Kidney epithelial cell (primary cell): ENCODE measurements at regions not wholly inside any gene's neighbourhood (a gene's known extent, or its start where the extent isn't known, plus 50 kb on each side); places are given as distances from the start of the nearest gene placed in this dataset.

Experiments used
- DNase-seq: peaks from one replicate; pipeline ENCODE4 v3.0.0-alpha.2; 2010; ENCODE audit warnings: low read depth
- H3K27me3 ChIP-seq: 2 replicates; pipeline ENCODE4 v1.6.0; 2011; ENCODE audit warnings: low read length; ENCODE audit not compliant: control insufficient read depth, insufficient read depth
- H3K36me3 ChIP-seq: 2 replicates; pipeline ENCODE4 v1.5.1; 2011; ENCODE audit warnings: low read length; ENCODE audit not compliant: control insufficient read depth, insufficient read depth
- H3K4me3 ChIP-seq: 2 replicates; pipeline ENCODE4 v1.5.1; 2011; ENCODE audit warnings: low read depth, mild to moderate bottlenecking, control low read depth, low read length
- TF ChIP-seq, protein P1 (sequence below): IDR thresholded peaks from 2 replicates; pipeline ENCODE4 v1.5.1; 2011; ENCODE audit warnings: mild to moderate bottlenecking, moderate library complexity, low read length, control low read depth, inconsistent platforms; ENCODE audit not compliant: insufficient read depth, poor library complexity, severe bottlenecking

DNA sequence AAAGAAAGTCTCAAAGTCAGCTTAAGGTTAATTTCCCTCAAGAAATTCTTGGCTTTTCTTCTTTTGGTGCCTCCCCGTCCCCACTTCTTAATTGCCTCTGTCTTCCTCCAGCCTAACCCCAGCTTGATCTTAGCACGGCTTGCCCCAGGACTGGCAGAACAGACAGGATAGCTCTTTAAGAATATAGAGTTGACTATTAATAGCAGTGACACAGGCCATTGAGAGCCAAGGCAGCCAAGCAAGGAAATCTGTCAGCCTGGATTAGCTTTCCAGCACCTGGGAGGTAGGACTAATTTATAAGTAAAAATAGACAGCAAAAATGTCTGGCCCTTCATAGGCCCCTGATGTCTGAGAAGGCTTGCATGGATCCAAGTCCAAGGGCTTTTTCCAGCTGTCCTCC, 384.6 kb upstream of the SLC30A5 start:
- TF ChIP-seq, protein P1, sequence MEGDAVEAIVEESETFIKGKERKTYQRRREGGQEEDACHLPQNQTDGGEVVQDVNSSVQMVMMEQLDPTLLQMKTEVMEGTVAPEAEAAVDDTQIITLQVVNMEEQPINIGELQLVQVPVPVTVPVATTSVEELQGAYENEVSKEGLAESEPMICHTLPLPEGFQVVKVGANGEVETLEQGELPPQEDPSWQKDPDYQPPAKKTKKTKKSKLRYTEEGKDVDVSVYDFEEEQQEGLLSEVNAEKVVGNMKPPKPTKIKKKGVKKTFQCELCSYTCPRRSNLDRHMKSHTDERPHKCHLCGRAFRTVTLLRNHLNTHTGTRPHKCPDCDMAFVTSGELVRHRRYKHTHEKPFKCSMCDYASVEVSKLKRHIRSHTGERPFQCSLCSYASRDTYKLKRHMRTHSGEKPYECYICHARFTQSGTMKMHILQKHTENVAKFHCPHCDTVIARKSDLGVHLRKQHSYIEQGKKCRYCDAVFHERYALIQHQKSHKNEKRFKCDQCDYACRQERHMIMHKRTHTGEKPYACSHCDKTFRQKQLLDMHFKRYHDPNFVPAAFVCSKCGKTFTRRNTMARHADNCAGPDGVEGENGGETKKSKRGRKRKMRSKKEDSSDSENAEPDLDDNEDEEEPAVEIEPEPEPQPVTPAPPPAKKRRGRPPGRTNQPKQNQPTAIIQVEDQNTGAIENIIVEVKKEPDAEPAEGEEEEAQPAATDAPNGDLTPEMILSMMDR = no peak
- DNase-seq = no peak
- Histone ChIP-seq H3K27me3 (no peaks in the 10 kb centered on the region), H3K36me3 (no peaks in the 10 kb centered on the region), H3K4me3 (no peak overlapping the region)

DNA sequence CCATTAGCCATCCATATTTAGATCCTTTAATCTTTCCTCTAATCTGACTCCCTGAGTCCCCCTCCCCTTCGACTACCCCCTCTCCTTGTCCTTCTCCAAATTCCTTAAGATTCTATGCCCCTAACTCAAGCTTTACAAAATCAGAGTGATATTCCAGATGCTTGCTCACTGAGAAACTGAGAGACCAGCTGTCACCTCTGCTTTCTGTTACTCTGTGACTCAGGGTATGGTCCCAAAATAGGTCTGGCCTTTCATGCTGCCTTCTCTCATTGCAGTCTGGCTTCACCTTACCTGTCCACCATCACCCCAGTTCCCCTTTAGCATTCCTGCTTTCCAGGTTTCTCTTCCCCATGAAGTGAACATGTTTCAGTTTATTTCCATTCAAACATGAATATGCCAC, 383.3 kb upstream of the SLC30A5 start:
- Histone ChIP-seq H3K4me3 (no peak overlapping the region), H3K27me3 (no peaks in the 10 kb centered on the region), H3K36me3 (no peaks in the 10 kb centered on the region)
- TF ChIP-seq, protein P1 = no peak
- DNase-seq = no peak

DNA sequence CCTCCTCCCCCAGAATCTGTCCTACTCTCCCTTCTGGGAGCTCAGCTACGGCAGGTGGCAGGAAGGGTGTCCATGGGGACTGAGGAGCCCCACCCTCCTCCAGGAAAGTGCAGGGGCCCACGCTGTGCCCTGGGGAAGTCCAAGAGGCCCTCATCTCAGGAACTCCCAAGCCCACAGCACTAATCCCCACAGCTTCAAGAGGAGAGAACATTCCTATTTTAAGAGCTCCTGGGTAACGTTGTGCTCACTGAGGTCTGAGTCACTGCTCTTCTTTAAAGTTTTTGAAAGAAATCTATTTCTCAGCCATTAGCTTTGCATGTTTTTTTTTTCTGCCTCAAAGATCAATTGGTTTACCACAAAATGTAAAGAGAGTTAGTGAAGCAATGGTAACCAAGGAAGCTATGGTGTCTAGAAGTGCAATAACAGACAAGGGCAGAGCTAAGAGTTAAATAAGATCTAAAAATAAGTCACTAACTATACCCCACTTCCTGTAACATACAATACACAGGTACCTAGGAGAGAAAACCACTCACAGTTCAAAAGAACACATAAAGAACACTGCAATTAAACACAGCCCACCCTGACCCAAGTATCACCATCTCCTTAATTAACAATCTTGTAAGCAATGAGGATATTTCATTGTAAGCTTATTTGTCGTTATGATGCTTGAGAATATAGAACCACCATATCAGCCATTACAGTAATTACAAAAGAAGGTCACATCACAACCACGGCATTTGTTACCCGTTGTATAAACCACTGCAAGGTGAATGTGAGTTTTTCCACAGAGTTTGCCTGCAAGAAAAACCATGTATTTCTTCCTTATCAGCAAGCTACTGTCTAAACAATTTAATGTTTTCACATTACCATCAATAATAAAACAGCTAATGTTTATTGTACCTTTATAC, 382.3 kb upstream of the SLC30A5 start:
- H3K27me3 ChIP-seq = no peaks in the 10 kb centered on the region
- TF ChIP-seq, protein P1 = no peak
- no peaks in the 10 kb centered on the region for H3K36me3 ChIP-seq
- peak; percentile 14 for DNase-seq
- H3K4me3 ChIP-seq = no peak overlapping the region

DNA sequence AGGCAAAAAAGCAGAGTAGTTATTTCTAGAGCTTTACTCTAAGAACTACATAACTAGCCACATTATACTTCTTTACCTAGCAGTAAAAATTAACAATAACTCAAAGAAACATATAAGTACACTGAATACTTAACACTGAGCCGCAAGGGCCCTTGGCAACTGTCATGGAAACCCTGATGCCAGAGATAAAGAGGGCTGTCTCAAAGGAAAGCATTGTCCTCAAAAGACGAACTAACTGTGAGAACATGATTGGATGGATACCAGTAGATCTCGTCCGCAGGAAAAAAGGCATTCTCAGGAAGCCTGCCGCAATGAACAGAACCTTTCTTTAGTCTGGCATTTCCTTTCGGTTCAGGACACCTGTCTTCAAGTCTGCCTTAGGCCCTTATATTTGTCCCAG, 379.0 kb upstream of the SLC30A5 start:
- DNase-seq = no peak
- H3K4me3 ChIP-seq = no peak overlapping the region
- H3K27me3 ChIP-seq = no peaks in the 10 kb centered on the region
- TF ChIP-seq, protein P1 = no peak
- no peaks in the 10 kb centered on the region for H3K36me3 ChIP-seq

DNA sequence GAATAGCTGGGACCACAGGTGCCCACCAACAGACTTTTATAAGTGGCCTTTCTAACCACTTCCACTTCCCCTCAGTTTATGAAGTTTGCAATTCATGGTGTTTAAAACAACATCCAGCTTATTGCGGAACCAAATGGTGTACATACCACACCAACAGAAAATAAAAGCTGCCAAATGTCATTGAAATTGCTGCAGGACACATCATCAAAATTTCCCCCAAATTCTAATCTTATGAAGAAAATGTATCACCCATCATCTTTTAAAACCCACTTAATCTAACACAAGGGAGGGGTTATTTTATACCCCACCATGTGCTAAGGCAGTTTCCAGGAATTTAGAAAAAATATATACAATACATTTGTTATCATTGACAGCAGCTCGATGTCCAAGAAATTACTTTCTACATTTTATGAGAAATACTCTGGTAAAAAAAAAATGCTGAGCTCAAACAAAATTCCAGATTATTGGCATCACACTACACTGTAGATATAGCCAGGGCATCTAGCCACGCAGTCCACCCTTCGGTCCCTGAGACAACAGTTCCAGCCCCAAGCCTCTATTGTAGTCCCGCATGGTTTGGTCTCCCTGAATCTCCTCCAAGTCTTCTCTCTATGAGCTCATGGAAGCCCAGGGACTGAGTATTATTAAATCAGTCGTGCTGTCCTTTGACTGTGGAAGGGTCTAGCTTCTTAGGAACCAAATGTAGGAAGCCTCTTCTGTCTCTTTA, 372.8 kb upstream of the SLC30A5 start:
- TF ChIP-seq, protein P1 = no peak
- Histone ChIP-seq H3K4me3 (no peak overlapping the region), H3K36me3 (no peaks in the 10 kb centered on the region), H3K27me3 (no peaks in the 10 kb centered on the region)
- no peak for DNase-seq
